ENCODE measurements at regions not wholly inside any gene's neighbourhood (a gene's known extent, or its start where the extent isn't known, plus 50 kb on each side); places are given as distances from the start of the nearest gene placed in this dataset.

GRCh38 chr7:115124409-115124939, 202.6 kb downstream of the MDFIC start:
- Histone ChIP-seq H3K27ac (ENCODE audit: extremely low read depth, low read depth, low read length) (no peak overlapping the region), H3K4me3 (ENCODE audit: low read depth, low read length) (no peak overlapping the region), H3K4me1 (ENCODE audit: control insufficient read depth, insufficient read depth, low read length) (no peaks in the 10 kb centered on the region), H3K9me3 (ENCODE audit: control insufficient read depth, insufficient read depth, low read depth, low read length) (no peaks in the 10 kb centered on the region), H3K36me3 (ENCODE audit: control insufficient read depth in 2 of 2, insufficient read depth in 1 of 2, low read length in 2 of 2) (no peaks in the 10 kb centered on the region)
- ChIA-PET POLR2A (no interaction called here), CTCF (no interaction called here)
- TF ChIP-seq CTCF (tag by site-specific recombination; IDR thresholded peaks at IDR 0.05): no peak
- TF ChIP-seq ZNF366 (tag by site-specific recombination; conservative IDR thresholded peaks at IDR 0.05): no peak
- TF ChIP-seq REPIN1 (tag by site-specific recombination; IDR thresholded peaks at IDR 0.05; ENCODE audit: low read depth): no peak
- TF ChIP-seq ZNF677 (tag by site-specific recombination; IDR thresholded peaks at IDR 0.05): no peak
- peak; percentile 92 for TF ChIP-seq ZNF449 (tag by site-specific recombination; IDR thresholded peaks at IDR 0.05)
- no peak for TF ChIP-seq ZNF140 (tag by site-specific recombination; IDR thresholded peaks at IDR 0.05)
- TF ChIP-seq ZSCAN23 (tag by site-specific recombination; IDR thresholded peaks at IDR 0.05): no peak
- TF ChIP-seq ZNF37A (tag by site-specific recombination; IDR thresholded peaks at IDR 0.05): no peak
- TF ChIP-seq ZNF280D (tag by site-specific recombination; IDR thresholded peaks at IDR 0.05): no peak
- TF ChIP-seq ZNF341 (tag by site-specific recombination; IDR thresholded peaks at IDR 0.05; ENCODE audit: low read depth): no peak
- no peak for TF ChIP-seq FEZF1 (tag by site-specific recombination; IDR thresholded peaks at IDR 0.05)
- no peak for TF ChIP-seq ZNF274 (IDR thresholded peaks at IDR 0.05; ENCODE audit: low read length)
- TF ChIP-seq ZNF274 (tag by site-specific recombination; IDR thresholded peaks at IDR 0.05; ENCODE audit: borderline replicate concordance): no peak
- TF ChIP-seq TSHZ1 (tag by site-specific recombination; IDR thresholded peaks at IDR 0.05; ENCODE audit: borderline replicate concordance): no peak
- TF ChIP-seq ZNF214 (tag by site-specific recombination; IDR thresholded peaks at IDR 0.05; ENCODE audit: borderline replicate concordance): no peak
- TF ChIP-seq ZNF398 (tag by site-specific recombination; IDR thresholded peaks at IDR 0.05): peak; percentile 78
- no peak for TF ChIP-seq ZNF132 (tag by site-specific recombination; IDR thresholded peaks at IDR 0.05; ENCODE audit: borderline replicate concordance)
- TF ChIP-seq ZBTB7A (tag by site-specific recombination; IDR thresholded peaks at IDR 0.05; ENCODE audit: low read depth): no peak
- TF ChIP-seq MZF1 (tag by site-specific recombination; IDR thresholded peaks at IDR 0.05; ENCODE audit: borderline replicate concordance): peak; percentile 93
